ENCODE measurements at regions not wholly inside any gene's neighbourhood (a gene's known extent, or its start where the extent isn't known, plus 50 kb on each side); places are given as distances from the start of the nearest gene placed in this dataset.

- ChIA-PET CTCF (no interaction called here), POLR2A (no interaction called here)
- H3K27ac Mint-ChIP-seq: no peak overlapping the region
- no peaks in the 10 kb centered on the region for H3K9me3 Mint-ChIP-seq
- no peaks in the 10 kb centered on the region for H3K36me3 Mint-ChIP-seq (ENCODE audit: low read depth)
- H3K27me3 Mint-ChIP-seq: no peaks in the 10 kb centered on the region
- intact Hi-C loops (cut with micrococcal nuclease): no loop called here
- TF ChIP-seq CTCF (IDR thresholded peaks at IDR 0.05): no peak
- H3K4me3 Mint-ChIP-seq: no peak overlapping the region
- ATAC-seq (ENCODE audit: low read depth) (no peak), DNase-seq (no peak)
- H3K4me1 Mint-ChIP-seq: no peaks in the 10 kb centered on the region
These were observed 1170.0 kb upstream of the CITED2 start for GRCh38 chr6:140544431-140544830.

DNA sequence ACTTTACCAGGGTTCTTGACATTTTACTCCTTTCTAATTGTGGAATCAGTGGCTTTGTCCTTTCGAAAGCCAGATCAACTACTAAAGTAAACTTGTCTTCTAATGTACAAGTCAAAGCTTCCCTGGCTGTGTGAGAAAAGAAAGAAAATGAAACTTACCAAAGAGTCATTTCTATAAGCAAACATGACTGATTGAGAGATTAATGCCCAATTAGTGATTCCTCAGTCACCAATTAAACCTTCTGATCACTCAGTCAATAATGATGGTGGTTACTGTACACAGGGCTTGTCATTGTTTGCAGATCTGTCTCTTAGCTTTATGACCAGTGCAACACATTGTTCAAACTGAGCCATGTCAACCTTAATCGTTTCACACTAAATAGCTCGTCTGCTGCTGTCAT lies 1168.4 kb upstream of the CITED2 start:
- ChIA-PET CTCF (no interaction called here), POLR2A (no interaction called here)
- no peaks in the 10 kb centered on the region for H3K9me3 Mint-ChIP-seq
- no peaks in the 10 kb centered on the region for H3K27me3 Mint-ChIP-seq
- H3K4me1 Mint-ChIP-seq: no peaks in the 10 kb centered on the region
- no peak for DNase-seq
- no peak for ATAC-seq (ENCODE audit: low read depth)
- no peak overlapping the region for H3K4me3 Mint-ChIP-seq
- no peak overlapping the region for H3K27ac Mint-ChIP-seq
- H3K36me3 Mint-ChIP-seq (ENCODE audit: low read depth): no peaks in the 10 kb centered on the region
- no peak for TF ChIP-seq CTCF (IDR thresholded peaks at IDR 0.05)
- intact Hi-C loops (cut with micrococcal nuclease): no loop called here

DNA sequence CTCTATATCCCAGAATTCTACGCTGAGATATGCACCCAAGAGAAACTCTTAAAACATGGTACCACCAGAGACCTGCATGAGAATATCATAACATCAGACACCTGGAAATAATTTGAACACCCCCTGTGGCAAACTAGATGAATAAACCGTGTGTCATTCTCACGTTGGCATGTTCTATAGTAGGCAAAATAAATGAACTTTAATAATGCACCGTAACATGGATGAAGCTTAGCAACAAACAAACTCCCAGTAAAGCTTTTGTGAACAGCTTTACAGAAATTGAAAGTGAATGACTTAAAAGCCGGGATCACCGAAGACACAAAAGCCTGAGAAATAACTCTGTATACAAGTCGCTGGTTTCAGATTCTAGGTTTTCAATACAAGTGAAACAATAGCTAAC lies 1166.8 kb upstream of the CITED2 start:
- Mint-ChIP-seq H3K36me3 (ENCODE audit: low read depth) (no peaks in the 10 kb centered on the region), H3K27ac (no peak overlapping the region), H3K9me3 (no peaks in the 10 kb centered on the region), H3K4me3 (no peak overlapping the region), H3K27me3 (no peaks in the 10 kb centered on the region), H3K4me1 (no peaks in the 10 kb centered on the region)
- no peak for TF ChIP-seq CTCF (IDR thresholded peaks at IDR 0.05)
- ChIA-PET CTCF (no interaction called here), POLR2A (no interaction called here)
- no peak for DNase-seq
- ATAC-seq (ENCODE audit: low read depth): no peak
- intact Hi-C loops (cut with micrococcal nuclease): no loop called here

DNA sequence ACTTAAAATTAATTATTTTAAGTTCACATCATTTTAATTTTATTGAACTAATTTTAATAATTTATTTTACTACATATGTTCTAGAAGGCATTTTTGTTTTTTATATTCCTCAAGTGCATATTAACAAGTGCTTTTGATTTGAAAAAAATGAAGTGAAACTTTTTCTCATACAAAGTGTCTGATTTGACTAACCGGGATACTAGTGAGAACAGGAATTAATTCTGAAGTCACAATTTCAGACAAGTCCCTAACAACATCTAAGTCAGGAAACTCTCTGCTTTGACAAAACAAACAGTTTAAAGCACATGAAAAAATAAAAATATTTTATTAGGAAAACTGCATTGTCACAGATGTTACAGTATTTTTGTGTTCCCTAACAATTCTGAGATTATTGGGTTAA lies 1166.3 kb upstream of the CITED2 start:
- no peak for TF ChIP-seq CTCF (IDR thresholded peaks at IDR 0.05)
- Mint-ChIP-seq H3K4me3 (no peak overlapping the region), H3K36me3 (ENCODE audit: low read depth) (no peaks in the 10 kb centered on the region), H3K27me3 (no peaks in the 10 kb centered on the region), H3K27ac (no peak overlapping the region), H3K9me3 (no peaks in the 10 kb centered on the region), H3K4me1 (no peaks in the 10 kb centered on the region)
- ChIA-PET CTCF (no interaction called here), POLR2A (no interaction called here)
- no peak for ATAC-seq (ENCODE audit: low read depth)
- DNase-seq: no peak
- intact Hi-C loops (cut with micrococcal nuclease): no loop called here

DNA sequence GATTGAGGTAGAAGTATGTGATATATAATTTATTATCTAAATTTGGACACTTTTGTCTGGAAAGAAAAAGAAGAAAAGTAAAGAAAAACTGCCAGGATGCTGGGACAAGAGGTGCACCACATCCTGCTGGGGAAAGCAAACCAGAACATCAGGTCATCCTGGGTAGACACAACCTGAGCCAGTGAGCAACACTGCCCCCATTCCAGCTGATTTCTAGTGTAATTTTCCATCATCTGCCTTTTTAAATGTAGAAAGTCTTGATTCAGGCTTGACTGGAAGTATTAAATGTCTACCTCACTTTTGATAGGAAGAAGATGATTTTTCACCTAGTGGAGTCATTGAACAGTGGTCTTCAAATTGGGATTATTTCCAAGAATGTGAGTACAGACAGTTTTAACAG lies 1164.5 kb upstream of the CITED2 start:
- DNase-seq (no peak), ATAC-seq (ENCODE audit: low read depth) (no peak)
- POLR2A ChIA-PET: no interaction called here
- TF ChIP-seq CTCF (IDR thresholded peaks at IDR 0.05): no peak
- Mint-ChIP-seq H3K27ac (no peak overlapping the region), H3K4me3 (no peak overlapping the region), H3K36me3 (ENCODE audit: low read depth) (no peaks in the 10 kb centered on the region), H3K4me1 (no peaks in the 10 kb centered on the region), H3K9me3 (peaks cover 4% of the 10 kb centered on the region), H3K27me3 (no peaks in the 10 kb centered on the region)
- CTCF ChIA-PET: no interaction called here
- intact Hi-C loops (cut with micrococcal nuclease): no loop called here
